Chondrocyte (in vitro differentiated cells): ENCODE measurements at regions not wholly inside any gene's neighbourhood (a gene's known extent, or its start where the extent isn't known, plus 50 kb on each side); places are given as distances from the start of the nearest gene placed in this dataset.

Source experiments
- DNase-seq: peaks from one replicate; pipeline ENCODE4 v3.0.0; 2021; ENCODE audit warnings: mixed read lengths, low spot score
- H3K27ac Mint-ChIP-seq: one replicate; pipeline ENCODE4 v1.8.0; 2021; ENCODE audit warnings: mild to moderate bottlenecking, moderate library complexity, mixed read lengths; ENCODE audit not compliant: unreplicated experiment
- H3K27me3 Mint-ChIP-seq: 2 replicates; pipeline ENCODE4 v1.8.0; 2021; ENCODE audit warnings: low read depth, mixed read lengths
- H3K36me3 Mint-ChIP-seq: 2 replicates; pipeline ENCODE4 v1.8.0; 2021; ENCODE audit warnings: low read depth, mixed read lengths
- H3K4me1 Mint-ChIP-seq: 2 replicates; pipeline ENCODE4 v1.8.0; 2021; ENCODE audit warnings: low read depth, mild to moderate bottlenecking, mixed read lengths
- H3K4me3 Mint-ChIP-seq: one replicate; pipeline ENCODE4 v1.8.0; 2021; ENCODE audit warnings: mild to moderate bottlenecking, moderate library complexity, mixed read lengths; ENCODE audit not compliant: unreplicated experiment
- H3K9me3 Mint-ChIP-seq: 2 replicates; pipeline ENCODE4 v1.8.0; 2021; ENCODE audit warnings: low read depth, mixed read lengths
- TF ChIP-seq, protein P1 (sequence below): fragments of 200-600 bp; sonication (generic); IDR thresholded peaks from 2 replicates; pipeline ENCODE4 v1.5.0; 2021; ENCODE audit warnings: antibody characterized with exemption, mild to moderate bottlenecking, moderate library complexity

- no peaks in the 10 kb centered on the region for H3K9me3 Mint-ChIP-seq
Observed at GRCh38 chr13:83281654-83282053, 600.6 kb downstream of the SLITRK1 start.

DNA sequence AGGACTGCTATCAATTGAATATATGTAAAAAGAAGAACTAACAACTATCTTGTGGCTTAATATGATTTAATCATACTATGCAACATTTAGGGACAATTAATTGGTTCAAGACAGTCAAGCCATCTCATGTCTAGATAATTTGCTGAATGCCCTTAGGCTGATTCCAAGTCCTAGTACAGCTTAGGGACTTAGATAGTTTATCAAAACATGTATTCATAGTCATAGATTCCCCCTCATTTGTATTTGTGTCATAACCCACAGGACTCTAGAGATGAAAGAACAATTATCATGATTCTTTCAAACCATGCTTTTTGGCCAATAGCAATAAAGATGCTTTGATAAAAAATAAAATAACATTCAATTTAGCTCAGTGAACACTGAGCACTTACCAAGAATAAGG is 607.6 kb downstream of the SLITRK1 start:
- TF ChIP-seq, protein P1, sequence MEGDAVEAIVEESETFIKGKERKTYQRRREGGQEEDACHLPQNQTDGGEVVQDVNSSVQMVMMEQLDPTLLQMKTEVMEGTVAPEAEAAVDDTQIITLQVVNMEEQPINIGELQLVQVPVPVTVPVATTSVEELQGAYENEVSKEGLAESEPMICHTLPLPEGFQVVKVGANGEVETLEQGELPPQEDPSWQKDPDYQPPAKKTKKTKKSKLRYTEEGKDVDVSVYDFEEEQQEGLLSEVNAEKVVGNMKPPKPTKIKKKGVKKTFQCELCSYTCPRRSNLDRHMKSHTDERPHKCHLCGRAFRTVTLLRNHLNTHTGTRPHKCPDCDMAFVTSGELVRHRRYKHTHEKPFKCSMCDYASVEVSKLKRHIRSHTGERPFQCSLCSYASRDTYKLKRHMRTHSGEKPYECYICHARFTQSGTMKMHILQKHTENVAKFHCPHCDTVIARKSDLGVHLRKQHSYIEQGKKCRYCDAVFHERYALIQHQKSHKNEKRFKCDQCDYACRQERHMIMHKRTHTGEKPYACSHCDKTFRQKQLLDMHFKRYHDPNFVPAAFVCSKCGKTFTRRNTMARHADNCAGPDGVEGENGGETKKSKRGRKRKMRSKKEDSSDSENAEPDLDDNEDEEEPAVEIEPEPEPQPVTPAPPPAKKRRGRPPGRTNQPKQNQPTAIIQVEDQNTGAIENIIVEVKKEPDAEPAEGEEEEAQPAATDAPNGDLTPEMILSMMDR, result no peak
- Mint-ChIP-seq H3K27me3 (no peaks in the 10 kb centered on the region), H3K4me3 (no peak overlapping the region), H3K4me1 (no peaks in the 10 kb centered on the region), H3K9me3 (no peaks in the 10 kb centered on the region), H3K36me3 (no peaks in the 10 kb centered on the region), H3K27ac (no peak overlapping the region)
- no peak for DNase-seq

More at GRCh38 chr13:83281654-83282053, 600.6 kb downstream of the SLITRK1 start:
- no peak for DNase-seq
- Mint-ChIP-seq H3K4me1 (no peaks in the 10 kb centered on the region), H3K36me3 (no peaks in the 10 kb centered on the region), H3K27me3 (no peaks in the 10 kb centered on the region), H3K4me3 (no peak overlapping the region), H3K27ac (no peak overlapping the region)
- TF ChIP-seq, protein P1, result no peak

GRCh38 chr13:83272652-83273240 is 609.5 kb downstream of the SLITRK1 start:
- no peaks in the 10 kb centered on the region for H3K27me3 Mint-ChIP-seq
- H3K27ac Mint-ChIP-seq, result no peak overlapping the region
- H3K9me3 Mint-ChIP-seq, result no peaks in the 10 kb centered on the region
- no peaks in the 10 kb centered on the region for H3K4me1 Mint-ChIP-seq
- TF ChIP-seq, protein P1, result no peak
- DNase-seq, result no peak
- H3K36me3 Mint-ChIP-seq, result no peaks in the 10 kb centered on the region
- no peak overlapping the region for H3K4me3 Mint-ChIP-seq

GRCh38 chr13:83272076-83272475 is 610.2 kb downstream of the SLITRK1 start:
- H3K4me1 Mint-ChIP-seq, result no peaks in the 10 kb centered on the region
- no peak overlapping the region for H3K4me3 Mint-ChIP-seq
- H3K27ac Mint-ChIP-seq, result no peak overlapping the region
- no peaks in the 10 kb centered on the region for H3K9me3 Mint-ChIP-seq
- H3K27me3 Mint-ChIP-seq, result no peaks in the 10 kb centered on the region
- no peak for DNase-seq
- TF ChIP-seq, protein P1, result no peak
- H3K36me3 Mint-ChIP-seq, result no peaks in the 10 kb centered on the region

DNA sequence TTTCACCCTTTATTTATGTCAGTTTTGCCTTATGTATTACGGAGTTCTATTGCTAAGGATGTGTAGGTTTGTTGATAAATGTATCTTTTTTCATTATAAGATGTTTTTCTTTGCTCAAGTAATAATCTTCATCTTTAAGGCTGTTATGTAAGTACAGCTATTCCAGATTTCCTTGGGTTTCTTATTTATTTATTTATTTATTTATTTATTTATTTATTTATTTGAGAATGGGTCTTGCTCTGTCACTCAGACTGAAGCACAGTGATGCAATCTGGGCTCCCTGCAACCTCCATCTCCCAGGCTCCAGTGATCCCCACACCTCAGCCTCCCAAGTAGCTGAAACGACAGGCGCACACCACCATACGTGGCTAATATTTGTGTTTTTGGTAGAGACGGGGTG is 617.0 kb downstream of the SLITRK1 start:
- H3K9me3 Mint-ChIP-seq, result no peaks in the 10 kb centered on the region
- no peaks in the 10 kb centered on the region for H3K4me1 Mint-ChIP-seq
- H3K27ac Mint-ChIP-seq, result no peak overlapping the region
- H3K36me3 Mint-ChIP-seq, result no peaks in the 10 kb centered on the region
- no peak for DNase-seq
- TF ChIP-seq, protein P1, result no peak
- H3K27me3 Mint-ChIP-seq, result peaks cover 1% of the 10 kb centered on the region
- no peak overlapping the region for H3K4me3 Mint-ChIP-seq
